ENCODE measurements at regions not wholly inside any gene's neighbourhood (a gene's known extent, or its start where the extent isn't known, plus 50 kb on each side); places are given as distances from the start of the nearest gene placed in this dataset.
"Not testable (repeated sequence)": the region's sequence is repeated elsewhere in the genome, so short reads cannot be mapped to it uniquely, and the experiment has no call there.

DNA sequence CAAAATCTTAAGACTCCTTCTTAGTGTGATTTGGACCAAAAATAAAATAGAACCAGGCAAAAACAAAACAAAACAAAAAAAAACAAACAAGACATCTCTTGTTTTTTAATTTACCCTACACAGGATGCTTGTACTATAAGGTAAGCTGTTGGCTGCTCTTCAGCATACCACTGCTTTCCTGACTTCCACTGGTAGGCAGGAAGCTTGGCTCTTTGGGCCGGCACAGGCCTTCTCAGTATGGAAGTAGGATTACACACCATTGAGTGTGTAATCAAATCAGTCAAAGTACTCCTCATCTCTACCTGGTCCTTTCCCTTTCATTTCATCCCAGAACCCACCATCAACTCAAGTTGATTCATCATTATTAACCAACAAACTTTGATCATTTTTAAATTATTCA lies 61.9 kb upstream of the RGS1 start:
- DNase-seq (ENCODE audit: missing footprints) (no peak), ATAC-seq (no peak)

DNA sequence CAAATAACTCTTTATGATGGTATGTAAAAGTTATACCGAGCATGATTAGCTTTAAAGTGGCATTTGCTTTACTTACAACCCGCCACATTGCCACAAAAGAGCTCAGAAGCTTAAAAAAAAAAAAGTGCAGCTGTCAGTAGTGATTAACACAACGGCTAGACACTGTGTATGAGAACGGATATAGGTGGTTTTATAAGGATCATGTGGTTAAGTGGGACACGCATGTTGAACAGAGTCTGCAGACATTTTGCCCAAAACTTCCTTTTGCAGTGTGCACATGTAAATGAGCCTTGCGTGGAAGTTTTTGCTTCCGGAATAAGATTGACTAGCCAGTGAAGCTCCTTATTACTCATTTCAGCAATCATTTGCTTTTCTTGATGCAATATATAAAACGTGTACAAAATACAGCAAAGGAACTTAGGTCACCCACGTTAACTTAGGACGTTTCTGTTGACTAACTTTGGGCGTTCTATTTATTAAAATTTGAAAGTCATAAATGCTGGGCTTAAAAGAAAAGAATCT lies 58.7 kb upstream of the RGS1 start:
- ATAC-seq (peak; percentile 31), DNase-seq (ENCODE audit: missing footprints) (no peak)
- intact Hi-C loops (cut with DNase I), result no loop called here

More for the DNA sequence above, 61.9 kb upstream of the RGS1 start:
- intact Hi-C loops (cut with DNase I), result no loop called here

GRCh38 chr1:192517716-192518355 lies 57.7 kb upstream of the RGS1 start:
- intact Hi-C loops (cut with DNase I); ATAC-seq; DNase-seq (ENCODE audit: missing footprints): not testable (repeated sequence)

GRCh38 chr1:192518700-192519099 lies 56.9 kb upstream of the RGS1 start:
- DNase-seq (ENCODE audit: missing footprints) (no peak), ATAC-seq (no peak)
- intact Hi-C loops (cut with DNase I), result no loop called here

DNA sequence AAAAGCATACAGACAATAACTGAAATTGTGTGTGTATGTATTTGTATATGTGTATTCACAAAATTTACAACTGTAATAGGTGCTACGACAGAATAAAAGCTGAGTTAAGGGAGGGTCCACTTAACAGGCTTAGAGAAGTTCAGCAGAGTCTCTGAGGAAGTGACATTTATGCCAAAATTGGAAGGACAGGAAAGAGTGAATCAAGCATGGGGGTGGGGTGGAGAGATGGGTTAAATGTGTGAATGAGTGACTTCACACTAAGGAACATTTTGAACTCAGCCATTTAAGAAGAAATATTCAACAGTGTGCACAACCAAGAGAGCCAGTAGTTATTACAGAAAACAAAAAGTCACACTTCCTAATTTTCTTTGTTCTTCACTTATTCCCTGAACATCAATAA lies 53.8 kb upstream of the RGS1 start:
- ATAC-seq (no peak), DNase-seq (ENCODE audit: missing footprints) (no peak)
- intact Hi-C loops (cut with DNase I), result no loop called here

DNA sequence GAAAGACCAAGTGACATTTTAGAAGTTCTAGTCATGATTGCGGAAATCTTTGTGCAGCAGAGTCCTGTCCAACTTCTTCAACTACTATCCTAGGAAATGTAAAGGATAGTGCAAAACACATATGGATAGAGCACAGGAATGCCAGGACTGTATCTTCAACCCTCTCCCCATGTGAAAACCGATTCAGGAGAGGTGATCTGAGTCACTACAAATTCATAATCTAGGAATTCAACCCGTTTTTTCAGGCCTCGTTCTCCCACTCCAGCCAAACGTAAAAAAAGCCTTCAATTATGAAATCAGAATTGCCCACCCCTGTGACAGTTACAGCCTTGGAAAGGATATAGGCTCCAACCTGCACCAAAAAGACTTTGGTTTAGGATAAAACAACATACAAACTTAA lies 52.9 kb upstream of the RGS1 start:
- DNase-seq (ENCODE audit: missing footprints), result no peak
- ATAC-seq, result no peak
- intact Hi-C loops (cut with DNase I), result no loop called here

DNA sequence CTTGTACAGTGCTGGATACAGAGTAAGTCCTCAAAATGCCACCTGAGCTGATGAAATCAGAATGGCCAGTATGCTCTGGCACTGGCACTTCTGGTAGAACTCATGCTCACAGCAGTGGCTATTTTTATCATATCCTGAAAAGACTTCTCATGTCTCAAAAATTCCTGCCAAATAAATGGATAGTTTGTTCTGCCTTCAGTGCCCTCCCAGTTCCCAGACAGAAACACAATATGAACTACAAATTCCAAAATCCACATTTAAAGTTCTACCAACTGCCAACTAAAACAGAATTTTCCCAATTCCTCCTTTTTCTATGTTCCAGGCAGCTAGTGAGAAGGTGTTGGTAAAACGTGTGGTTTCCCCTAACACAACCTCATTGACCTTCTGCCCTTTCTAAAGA lies 51.4 kb upstream of the RGS1 start:
- ATAC-seq (peak; percentile 34), DNase-seq (ENCODE audit: missing footprints) (no peak)
- intact Hi-C loops (cut with DNase I), result no loop called here

Measured in Right ventricle myocardium inferior (tissue), 1 donor.